Cardiac muscle cell (in vitro differentiated cells and primary cell): ENCODE measurements at regions not wholly inside any gene's neighbourhood (a gene's known extent, or its start where the extent isn't known, plus 50 kb on each side); places are given as distances from the start of the nearest gene placed in this dataset.

Source experiments
- DNase-seq, 2 donors: peaks; one replicate each; pipeline versions ENCODE4 v3.0.0 to v3.0.0-alpha.2; 2010 to 2017; ENCODE audit warnings: low read depth in 1 of 2, low spot score in 1 of 2
- H3K27ac ChIP-seq: fragments of 200-600 bp; sonication (generic); 2 replicates; pipeline ENCODE4 v1.5.1; 2016
- H3K27me3 ChIP-seq: fragments of 200-600 bp; sonication (generic); 2 replicates; pipeline ENCODE4 v1.6.0; 2016; ENCODE audit warnings: control low read depth
- H3K36me3 ChIP-seq: fragments of 200-600 bp; sonication (generic); 2 replicates; pipeline ENCODE4 v1.5.1; 2016; ENCODE audit warnings: control low read depth
- H3K4me1 ChIP-seq: fragments of 200-600 bp; sonication (generic); 2 replicates; pipeline ENCODE4 v1.8.1; 2017; ENCODE audit warnings: low read depth, mild to moderate bottlenecking, mixed run types
- H3K4me3 ChIP-seq: fragments of 200-600 bp; sonication (generic); 2 replicates; pipeline ENCODE4 v1.5.1; 2016; ENCODE audit warnings: mild to moderate bottlenecking
- H3K9me3 ChIP-seq: fragments of 200-600 bp; sonication (generic); 2 replicates; pipeline ENCODE4 v1.5.1; 2017; ENCODE audit warnings: low read depth, mild to moderate bottlenecking, control low read depth
- CTCF ChIP-seq: IDR thresholded peaks from 2 replicates; pipeline ENCODE4 v1.5.1; 2012; ENCODE audit warnings: low read depth, mild to moderate bottlenecking, low read length

- Histone ChIP-seq H3K27ac (no peak overlapping the region), H3K4me1 (no peaks in the 10 kb centered on the region), H3K9me3 (no peaks in the 10 kb centered on the region), H3K4me3 (no peak overlapping the region), H3K36me3 (no peaks in the 10 kb centered on the region), H3K27me3 (no peaks in the 10 kb centered on the region)
- DNase-seq, result no peak
- TF ChIP-seq CTCF, result no peak
These were observed 336.3 kb downstream of the DIPK2A start for GRCh38 chr3:144307951-144308350.

GRCh38 chr3:144308396-144308795 lies 336.8 kb downstream of the DIPK2A start:
- no peak for TF ChIP-seq CTCF
- DNase-seq, result no peak
- H3K9me3 ChIP-seq, result no peaks in the 10 kb centered on the region
- no peak overlapping the region for H3K4me3 ChIP-seq
- no peaks in the 10 kb centered on the region for H3K27me3 ChIP-seq
- H3K27ac ChIP-seq, result no peak overlapping the region
- H3K36me3 ChIP-seq, result no peaks in the 10 kb centered on the region
- no peaks in the 10 kb centered on the region for H3K4me1 ChIP-seq

GRCh38 chr3:144312702-144313101 lies 341.1 kb downstream of the DIPK2A start:
- no peak overlapping the region for H3K4me3 ChIP-seq
- DNase-seq, result no peak
- H3K27me3 ChIP-seq, result no peaks in the 10 kb centered on the region
- H3K27ac ChIP-seq, result no peak overlapping the region
- H3K36me3 ChIP-seq, result no peaks in the 10 kb centered on the region
- TF ChIP-seq CTCF, result no peak
- H3K4me1 ChIP-seq, result no peaks in the 10 kb centered on the region
- no peaks in the 10 kb centered on the region for H3K9me3 ChIP-seq

- no peak for TF ChIP-seq CTCF
These were observed 343.3 kb downstream of the DIPK2A start for GRCh38 chr3:144314946-144315345.

GRCh38 chr3:144317961-144318360 lies 346.3 kb downstream of the DIPK2A start:
- no peaks in the 10 kb centered on the region for H3K27me3 ChIP-seq
- no peaks in the 10 kb centered on the region for H3K9me3 ChIP-seq
- no peak overlapping the region for H3K4me3 ChIP-seq
- TF ChIP-seq CTCF, result no peak
- H3K36me3 ChIP-seq, result no peaks in the 10 kb centered on the region
- no peak for DNase-seq
- no peak overlapping the region for H3K27ac ChIP-seq
- no peaks in the 10 kb centered on the region for H3K4me1 ChIP-seq

More at GRCh38 chr3:144314946-144315345, 343.3 kb downstream of the DIPK2A start:
- no peaks in the 10 kb centered on the region for H3K4me1 ChIP-seq
- no peaks in the 10 kb centered on the region for H3K27me3 ChIP-seq
- no peak for DNase-seq
- H3K36me3 ChIP-seq, result no peaks in the 10 kb centered on the region
- no peak overlapping the region for H3K4me3 ChIP-seq
- no peak overlapping the region for H3K27ac ChIP-seq
- H3K9me3 ChIP-seq, result no peaks in the 10 kb centered on the region

- TF ChIP-seq CTCF, result no peak
- DNase-seq, result no peak
- no peaks in the 10 kb centered on the region for H3K9me3 ChIP-seq
- no peaks in the 10 kb centered on the region for H3K36me3 ChIP-seq
- no peaks in the 10 kb centered on the region for H3K27me3 ChIP-seq
- no peaks in the 10 kb centered on the region for H3K4me1 ChIP-seq
- H3K4me3 ChIP-seq, result no peak overlapping the region
- H3K27ac ChIP-seq, result no peak overlapping the region
These were observed 352.5 kb downstream of the DIPK2A start for GRCh38 chr3:144324076-144324475.
